Tibial artery (tissue), 4 donors: ENCODE measurements at regions not wholly inside any gene's neighbourhood (a gene's known extent, or its start where the extent isn't known, plus 50 kb on each side); places are given as distances from the start of the nearest gene placed in this dataset.
"Not testable (repeated sequence)": the region's sequence is repeated elsewhere in the genome, so short reads cannot be mapped to it uniquely, and the experiment has no call there.

Experiments used
- DNase-seq, 2 donors: peaks; one replicate each; pipeline ENCODE4 v3.0.0-alpha.2; 2019
- H3K27ac ChIP-seq, 2 donors: fragments of 200-600 bp; sonication (generic) in 1 of 2; 1 replicate in 1 of 2; 2 replicates in 1 of 2; pipeline ENCODE4 v1.5.1; 2018 to 2019; ENCODE audit warnings: mild to moderate bottlenecking in 1 of 2
- H3K27me3 ChIP-seq, 2 donors: fragments of 200-600 bp; sonication (generic) in 1 of 2; one replicate each; pipeline versions ENCODE4 v1.5.1 to v1.6.0; 2016 to 2019
- H3K36me3 ChIP-seq, 3 donors: fragments of 200-600 bp; sonication (generic) in 2 of 3; one replicate each; pipeline ENCODE4 v1.5.1; 2016 to 2019; ENCODE audit warnings: mild to moderate bottlenecking in 2 of 3
- H3K4me1 ChIP-seq, 4 donors: fragments of 200-600 bp; sonication (generic) in 2 of 4; 1 replicate in 3 of 4; 2 replicates in 1 of 4; pipeline ENCODE4 v1.5.1; 2016 to 2019
- H3K4me3 ChIP-seq, 2 donors: fragments of 200-600 bp; sonication (generic) in 1 of 2; 1 replicate in 1 of 2; 2 replicates in 1 of 2; pipeline ENCODE4 v1.5.1; 2018 to 2019; ENCODE audit warnings: mild to moderate bottlenecking in 2 of 2
- H3K9me3 ChIP-seq, 3 donors: fragments of 200-600 bp; sonication (generic) in 1 of 3; one replicate each; pipeline ENCODE4 v1.5.1; 2016 to 2019
- CTCF ChIP-seq, 2 experiments: fragments of 200-600 bp in 1 of 2; fragments of 450-650 bp in 1 of 2; IDR thresholded peaks; one replicate each; pipeline ENCODE4 v1.5.1; 2017 to 2019; ENCODE audit warnings: antibody characterized with exemption in 2 of 2, mild to moderate bottlenecking in 1 of 2, moderate library complexity in 1 of 2
- intact Hi-C: fragments of 100-400 bp; cut with DNase I; formaldehyde crosslinking; loops from one replicate; pipeline ENCODE4 v1.15.0; 2023; ENCODE audit warnings: low total_unique reads

- H3K36me3 ChIP-seq = no peaks in the 10 kb centered on the region
- TF ChIP-seq CTCF (IDR thresholded peaks at IDR 0.05) = no peak
- no peak overlapping the region for H3K4me3 ChIP-seq
- no peak for DNase-seq
- no peak overlapping the region for H3K27ac ChIP-seq
- H3K9me3 ChIP-seq = no peaks in the 10 kb centered on the region
- H3K4me1 ChIP-seq = no peaks in the 10 kb centered on the region
- no peaks in the 10 kb centered on the region for H3K27me3 ChIP-seq
- intact Hi-C loops = no loop called here
Observed at GRCh38 chr3:145429546-145429945, 731.4 kb downstream of the PLOD2 start.

GRCh38 chr3:145448436-145448835 is 712.5 kb downstream of the PLOD2 start:
- H3K4me3 ChIP-seq = no peak overlapping the region
- no peaks in the 10 kb centered on the region for H3K9me3 ChIP-seq
- intact Hi-C loops = no loop called here
- no peaks in the 10 kb centered on the region for H3K27me3 ChIP-seq
- TF ChIP-seq CTCF (IDR thresholded peaks at IDR 0.05) = no peak
- DNase-seq = no peak
- H3K36me3 ChIP-seq = no peaks in the 10 kb centered on the region
- no peak overlapping the region for H3K27ac ChIP-seq
- no peaks in the 10 kb centered on the region for H3K4me1 ChIP-seq

GRCh38 chr3:145450018-145450682 is 710.8 kb downstream of the PLOD2 start:
- Histone ChIP-seq H3K4me1 (no peaks in the 10 kb centered on the region), H3K9me3 (no peaks in the 10 kb centered on the region), H3K27me3 (no peaks in the 10 kb centered on the region), H3K36me3 (no peaks in the 10 kb centered on the region), H3K4me3 (no peak overlapping the region), H3K27ac (no peak overlapping the region)
- no peak for DNase-seq
- intact Hi-C loops = no loop called here
- no peak for TF ChIP-seq CTCF (IDR thresholded peaks at IDR 0.05)

GRCh38 chr3:145457825-145458552 is 703.0 kb downstream of the PLOD2 start:
- DNase-seq = no peak
- Histone ChIP-seq H3K36me3 (no peaks in the 10 kb centered on the region), H3K27ac (no peak overlapping the region), H3K27me3 (no peaks in the 10 kb centered on the region), H3K4me1 (no peaks in the 10 kb centered on the region), H3K4me3 (no peak overlapping the region), H3K9me3 (no peaks in the 10 kb centered on the region)
- TF ChIP-seq CTCF (IDR thresholded peaks at IDR 0.05) = no peak
- intact Hi-C loops = no loop called here

GRCh38 chr3:145459681-145460080 is 701.3 kb downstream of the PLOD2 start:
- H3K36me3 ChIP-seq, H3K27ac ChIP-seq, intact Hi-C loops, H3K4me3 ChIP-seq, DNase-seq, H3K4me1 ChIP-seq, H3K9me3 ChIP-seq, H3K27me3 ChIP-seq: not testable (repeated sequence)

GRCh38 chr3:145471976-145472375 is 689.0 kb downstream of the PLOD2 start:
- Histone ChIP-seq H3K4me3 (no peak overlapping the region), H3K27me3 (no peaks in the 10 kb centered on the region), H3K36me3 (no peaks in the 10 kb centered on the region), H3K4me1 (no peaks in the 10 kb centered on the region), H3K9me3 (no peaks in the 10 kb centered on the region), H3K27ac (no peak overlapping the region)
- TF ChIP-seq CTCF (IDR thresholded peaks at IDR 0.05) = no peak
- intact Hi-C loops = loop anchor here (2.0 kb wide), 1 partner anchor 55 kb away; no protein-coding TSS in a partner anchor
- no peak for DNase-seq

- H3K9me3 ChIP-seq, DNase-seq, H3K4me1 ChIP-seq, H3K27ac ChIP-seq, H3K27me3 ChIP-seq, H3K36me3 ChIP-seq, H3K4me3 ChIP-seq, intact Hi-C loops: not testable (repeated sequence)
Observed at GRCh38 chr3:145482735-145483134, 678.2 kb downstream of the PLOD2 start.
